Ovary (tissue), 3 donors: ENCODE measurements at regions not wholly inside any gene's neighbourhood (a gene's known extent, or its start where the extent isn't known, plus 50 kb on each side); places are given as distances from the start of the nearest gene placed in this dataset.

Experiments used
- CTCF ChIP-seq, 3 donors: fragments of 450-650 bp in 2 of 3; fragments of 200-600 bp in 1 of 3; IDR thresholded peaks; one replicate each; pipeline versions ENCODE4 v1.5.1 to v1.8.0; 2016 to 2022; ENCODE audit warnings: antibody characterized with exemption in 3 of 3, mild to moderate bottlenecking in 1 of 3
- POLR2A ChIP-seq: fragments of 450-650 bp; IDR thresholded peaks from one replicate; pipeline ENCODE4 v1.6.1; 2017; ENCODE audit warnings: antibody characterized with exemption, mild to moderate bottlenecking, moderate library complexity
- donor health status: DM: no; HTN: no; CAD: no.

GRCh38 chr6:50945789-50946188 is 127.1 kb downstream of the TFAP2B start:
- no peak for TF ChIP-seq CTCF (IDR thresholded peaks at IDR 0.05)
- no peak for TF ChIP-seq POLR2A
